HG03378 (cell line): ENCODE measurements at regions not wholly inside any gene's neighbourhood (a gene's known extent, or its start where the extent isn't known, plus 50 kb on each side); places are given as distances from the start of the nearest gene placed in this dataset.
"Not testable (repeated sequence)": the region's sequence is repeated elsewhere in the genome, so short reads cannot be mapped to it uniquely, and the experiment has no call there.

ENCODE experiments used
- ATAC-seq: cut with Tn5 transposase; IDR thresholded peaks from one replicate; pipeline ENCODE4 v1.9.1; 2021; ENCODE audit warnings: mild to moderate bottlenecking, moderate library complexity; ENCODE audit not compliant: unreplicated experiment

GRCh38 chr4:75194180-75194579, 261.3 kb downstream of the PARM1 start:
- ATAC-seq = no peak

- ATAC-seq = not testable (repeated sequence)
Observed at GRCh38 chr4:75192182-75192581, 259.3 kb downstream of the PARM1 start.

- ATAC-seq = no peak
Observed at GRCh38 chr4:75189711-75190335, 256.9 kb downstream of the PARM1 start.

GRCh38 chr4:75180790-75181776, 248.2 kb downstream of the PARM1 start:
- ATAC-seq = peak; percentile 94

- no peak for ATAC-seq
Observed at GRCh38 chr4:75180217-75180616, 247.3 kb downstream of the PARM1 start.

- ATAC-seq = no peak
Observed at GRCh38 chr4:75179510-75179909, 246.6 kb downstream of the PARM1 start.

GRCh38 chr4:75172551-75172950, 239.6 kb downstream of the PARM1 start:
- ATAC-seq = peak; percentile 96

GRCh38 chr4:75169427-75169826, 236.5 kb downstream of the PARM1 start:
- ATAC-seq = no peak

GRCh38 chr4:75169020-75169419, 236.1 kb downstream of the PARM1 start:
- ATAC-seq = no peak

- no peak for ATAC-seq
Observed at GRCh38 chr4:75168548-75168947, 235.6 kb downstream of the PARM1 start.

GRCh38 chr4:75165100-75165499, 232.2 kb downstream of the PARM1 start:
- ATAC-seq = not testable (repeated sequence)

GRCh38 chr4:75158451-75158850, 225.5 kb downstream of the PARM1 start:
- no peak for ATAC-seq

- ATAC-seq = no peak
Observed at GRCh38 chr4:75154994-75155393, 222.1 kb downstream of the PARM1 start.

- ATAC-seq = no peak
Observed at GRCh38 chr4:75146223-75146622, 213.3 kb downstream of the PARM1 start.

GRCh38 chr4:75144475-75144874, 211.6 kb downstream of the PARM1 start:
- ATAC-seq = no peak

- no peak for ATAC-seq
Observed at GRCh38 chr4:75142850-75143249, 209.9 kb downstream of the PARM1 start.

- no peak for ATAC-seq
Observed at GRCh38 chr4:75142382-75142781, 209.5 kb downstream of the PARM1 start.

GRCh38 chr4:75141162-75141561, 208.2 kb downstream of the PARM1 start:
- ATAC-seq = no peak

GRCh38 chr4:75137302-75137701, 204.4 kb downstream of the PARM1 start:
- ATAC-seq = no peak

GRCh38 chr4:75135068-75135825, 202.3 kb downstream of the PARM1 start:
- ATAC-seq = peak; percentile 81

GRCh38 chr4:75126870-75127269, 194.0 kb downstream of the PARM1 start:
- ATAC-seq = not testable (repeated sequence)
